C4-2B (cell line): ENCODE measurements at regions not wholly inside any gene's neighbourhood (a gene's known extent, or its start where the extent isn't known, plus 50 kb on each side); places are given as distances from the start of the nearest gene placed in this dataset.

ENCODE experiments used
- ZFX ChIP-seq: fragments of 450-650 bp; IDR thresholded peaks from 2 replicates; pipeline ENCODE4 v1.6.1; 2017
- TF ChIP-seq, protein P1 (sequence below): fragments of 450-650 bp; conservative IDR thresholded peaks from 2 replicates; pipeline ENCODE4 v1.5.1; 2017; ENCODE audit warnings: mild to moderate bottlenecking

DNA sequence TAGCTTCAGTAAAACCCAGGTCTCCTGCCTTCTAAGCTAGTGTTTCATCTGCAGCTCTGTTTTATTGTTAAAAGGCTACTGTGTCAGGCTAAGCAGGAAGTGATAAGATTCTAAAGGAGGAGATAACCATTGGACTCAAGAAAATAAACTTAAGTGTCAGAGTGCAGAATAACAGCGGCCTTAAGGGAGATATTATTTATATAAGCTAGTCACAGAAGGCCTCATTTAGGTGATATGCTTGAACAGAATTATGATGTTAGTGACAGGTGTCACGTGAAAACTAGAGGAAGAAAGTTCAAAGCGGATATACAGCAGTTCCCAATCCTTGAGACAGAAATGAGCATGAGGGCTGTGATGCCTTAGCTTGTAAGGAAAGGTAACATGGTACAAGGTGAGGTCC, 373.4 kb downstream of the FOXG1 start:
- TF ChIP-seq, protein P1, sequence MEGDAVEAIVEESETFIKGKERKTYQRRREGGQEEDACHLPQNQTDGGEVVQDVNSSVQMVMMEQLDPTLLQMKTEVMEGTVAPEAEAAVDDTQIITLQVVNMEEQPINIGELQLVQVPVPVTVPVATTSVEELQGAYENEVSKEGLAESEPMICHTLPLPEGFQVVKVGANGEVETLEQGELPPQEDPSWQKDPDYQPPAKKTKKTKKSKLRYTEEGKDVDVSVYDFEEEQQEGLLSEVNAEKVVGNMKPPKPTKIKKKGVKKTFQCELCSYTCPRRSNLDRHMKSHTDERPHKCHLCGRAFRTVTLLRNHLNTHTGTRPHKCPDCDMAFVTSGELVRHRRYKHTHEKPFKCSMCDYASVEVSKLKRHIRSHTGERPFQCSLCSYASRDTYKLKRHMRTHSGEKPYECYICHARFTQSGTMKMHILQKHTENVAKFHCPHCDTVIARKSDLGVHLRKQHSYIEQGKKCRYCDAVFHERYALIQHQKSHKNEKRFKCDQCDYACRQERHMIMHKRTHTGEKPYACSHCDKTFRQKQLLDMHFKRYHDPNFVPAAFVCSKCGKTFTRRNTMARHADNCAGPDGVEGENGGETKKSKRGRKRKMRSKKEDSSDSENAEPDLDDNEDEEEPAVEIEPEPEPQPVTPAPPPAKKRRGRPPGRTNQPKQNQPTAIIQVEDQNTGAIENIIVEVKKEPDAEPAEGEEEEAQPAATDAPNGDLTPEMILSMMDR, result no peak
- TF ChIP-seq ZFX, result no peak
